ENCODE measurements at regions not wholly inside any gene's neighbourhood (a gene's known extent, or its start where the extent isn't known, plus 50 kb on each side); places are given as distances from the start of the nearest gene placed in this dataset.
"Not testable (repeated sequence)": the region's sequence is repeated elsewhere in the genome, so short reads cannot be mapped to it uniquely, and the experiment has no call there.

- H3K36me3 ChIP-seq, result peaks cover 0 to 12% (median 3%) of the 10 kb centered on the region in 4 donors
- H3K27me3 ChIP-seq, result no peaks in the 10 kb centered on the region
- peak; percentile 57 for DNase-seq (ENCODE audit: extremely low spot score)
- 91% methylated on average over 17 of the region's 24 CpGs for WGBS
- peaks cover 3 to 20% (median 16%) of the 10 kb centered on the region in 4 donors for H3K4me1 ChIP-seq
- H3K9me3 ChIP-seq, result no peaks in the 10 kb centered on the region
- intact Hi-C loops (cut with DNase I), result no loop called here
- TF ChIP-seq POLR2A (IDR thresholded peaks at IDR 0.05; ENCODE audit: low read depth) (no peak), POLR2AphosphoS5 (IDR thresholded peaks at IDR 0.05) (no peak), CTCF (IDR thresholded peaks at IDR 0.05) (no peak), EP300 (IDR thresholded peaks at IDR 0.05) (no peak)
- no peak overlapping the region for H3K4me3 ChIP-seq
- no peak overlapping the region for H3K27ac ChIP-seq (replicated peaks in 1 of 4)
Observed at GRCh38 chr17:83009414-83010205, 69.8 kb upstream of the METRNL start.

DNA sequence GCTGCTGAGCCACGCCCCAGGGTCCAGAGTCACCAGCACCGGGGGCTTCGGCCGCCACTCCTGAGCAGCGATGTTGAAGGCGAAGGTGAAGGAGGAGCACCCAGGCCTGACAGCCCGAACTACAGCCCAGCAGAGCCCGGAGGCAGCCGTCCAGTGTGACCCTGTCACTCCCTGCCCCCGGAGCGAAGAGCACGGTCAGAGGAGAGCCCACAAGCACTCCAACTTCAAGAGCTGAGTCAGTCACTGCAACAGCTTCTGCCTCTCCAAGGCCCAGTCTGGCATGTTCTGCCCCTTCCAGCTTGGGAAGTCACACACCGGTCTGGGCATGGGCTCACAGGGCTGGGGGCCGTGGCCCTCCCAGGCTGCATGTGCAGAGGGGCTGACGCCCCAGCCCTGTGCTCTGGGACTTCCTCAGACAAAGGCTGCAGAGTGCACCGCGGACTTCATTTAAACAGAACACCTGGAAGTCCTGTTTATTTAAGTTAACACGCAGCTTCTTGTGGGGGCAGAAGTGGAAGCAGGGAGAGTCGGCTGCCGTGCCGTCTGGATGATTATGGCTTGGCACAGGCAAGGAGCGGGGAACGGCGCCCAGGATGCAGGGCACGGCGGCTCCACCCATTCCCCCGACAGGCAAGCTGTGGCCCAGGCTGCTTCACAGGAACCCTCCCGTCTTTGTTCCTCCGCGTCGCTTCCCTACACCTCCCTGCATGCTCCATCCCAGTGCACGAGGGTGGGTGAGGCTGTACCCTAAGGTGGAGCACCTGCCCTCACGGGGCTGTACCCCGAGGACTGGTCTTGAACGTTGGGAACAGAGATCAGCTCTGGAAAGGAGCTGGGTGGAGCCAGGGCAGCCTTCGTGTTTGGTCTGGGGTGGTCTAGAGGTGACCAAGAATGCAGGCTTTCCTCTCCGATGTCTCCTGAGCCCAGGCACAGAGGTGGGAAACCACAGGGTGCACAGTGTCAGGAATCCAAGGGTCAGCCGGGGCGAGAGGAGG lies 68.9 kb upstream of the METRNL start:
- peaks cover 3 to 20% (median 16%) of the 10 kb centered on the region in 4 donors for H3K4me1 ChIP-seq
- DNase-seq (ENCODE audit: extremely low spot score), result peak; percentile 89
- TF ChIP-seq EP300 (IDR thresholded peaks at IDR 0.05) (no peak), POLR2A (IDR thresholded peaks at IDR 0.05; ENCODE audit: low read depth) (no peak), POLR2AphosphoS5 (IDR thresholded peaks at IDR 0.05) (no peak), CTCF (IDR thresholded peaks at IDR 0.05) (no peak)
- no peaks in the 10 kb centered on the region for H3K27me3 ChIP-seq
- H3K36me3 ChIP-seq, result peaks cover 0 to 7% (median 0%) of the 10 kb centered on the region in 4 donors
- no peaks in the 10 kb centered on the region for H3K9me3 ChIP-seq
- peak overlapping the region in 1 of 4 donors; percentile 0 for H3K4me3 ChIP-seq
- H3K27ac ChIP-seq (replicated peaks in 1 of 4), result no peak overlapping the region
- intact Hi-C loops (cut with DNase I), result no loop called here
- WGBS, result 74% methylated on average over 31 of the region's 39 CpGs

- 93% methylated on average over 19 of the region's 19 CpGs for WGBS
- H3K27me3 ChIP-seq; H3K36me3 ChIP-seq; H3K27ac ChIP-seq (replicated peaks in 1 of 4); intact Hi-C loops (cut with DNase I); H3K4me3 ChIP-seq; H3K9me3 ChIP-seq: not testable (repeated sequence)
- peaks cover 0 to 14% (median 10%) of the 10 kb centered on the region in 4 donors for H3K4me1 ChIP-seq
- peak; percentile 8 for DNase-seq (ENCODE audit: extremely low spot score)
Observed at GRCh38 chr17:83011676-83012075, 67.7 kb upstream of the METRNL start.

- H3K36me3 ChIP-seq, result peaks cover 0 to 7% (median 0%) of the 10 kb centered on the region in 4 donors
- H3K27me3 ChIP-seq, result no peaks in the 10 kb centered on the region
- intact Hi-C loops (cut with DNase I), result no loop called here
- WGBS, result 89% methylated on average over 18 of the region's 23 CpGs
- peaks cover 0 to 8% (median 4%) of the 10 kb centered on the region in 4 donors for H3K4me1 ChIP-seq
- no peaks in the 10 kb centered on the region for H3K9me3 ChIP-seq
- H3K4me3 ChIP-seq, result no peak overlapping the region
- H3K27ac ChIP-seq (replicated peaks in 1 of 4), result no peak overlapping the region
- no peak for TF ChIP-seq CTCF (IDR thresholded peaks at IDR 0.05)
- TF ChIP-seq EP300 (IDR thresholded peaks at IDR 0.05), result no peak
- TF ChIP-seq POLR2AphosphoS5 (IDR thresholded peaks at IDR 0.05), result no peak
- no peak for TF ChIP-seq POLR2A (IDR thresholded peaks at IDR 0.05; ENCODE audit: low read depth)
- peak; percentile 47 for DNase-seq (ENCODE audit: extremely low spot score)
Observed at GRCh38 chr17:83012200-83012785, 67.1 kb upstream of the METRNL start.
